HCT116 (cell line): ENCODE measurements at regions not wholly inside any gene's neighbourhood (a gene's known extent, or its start where the extent isn't known, plus 50 kb on each side); places are given as distances from the start of the nearest gene placed in this dataset.

Experiments
- CTCF ChIP-seq, 3 experiments: fragments of 200-600 bp in 1 of 3; sonication (generic) in 1 of 3; IDR thresholded peaks in 2 of 3; conservative IDR thresholded peaks in 1 of 3; 2 replicates each; pipeline ENCODE4 v1.5.1; 2012 to 2017; ENCODE audit warnings: low read depth in 2 of 3, low read length in 2 of 3, antibody characterized with exemption in 1 of 3, borderline replicate concordance in 1 of 3, control low read depth in 1 of 3, mild to moderate bottlenecking in 1 of 3, mixed read lengths in 1 of 3, mixed run types in 1 of 3, moderate library complexity in 1 of 3; ENCODE audit not compliant: insufficient read depth in 1 of 3
- JUND ChIP-seq: IDR thresholded peaks from 2 replicates; pipeline ENCODE4 v1.6.1; 2012
- MAX ChIP-seq: IDR thresholded peaks from 2 replicates; pipeline ENCODE4 v1.6.1; 2012
- POLR2A ChIP-seq: IDR thresholded peaks from 2 replicates; pipeline ENCODE4 v1.7.0; 2011; ENCODE audit warnings: borderline replicate concordance; ENCODE audit not compliant: insufficient read depth, insufficient read length; ENCODE audit errors: extremely low read depth
- RAD21 ChIP-seq: IDR thresholded peaks from 2 replicates; pipeline ENCODE4 v1.6.1; 2012; ENCODE audit warnings: low read depth, mild to moderate bottlenecking

- TF ChIP-seq JUND (no peak), POLR2A (no peak), RAD21 (no peak), MAX (no peak), CTCF (IDR thresholded peaks at IDR 0.05 in 2 of 3, conservative IDR thresholded peaks at IDR 0.05 in 1 of 3; ENCODE audit: borderline replicate concordance in 1 of 3, insufficient read depth in 1 of 3, low read depth in 2 of 3, low read length in 2 of 3) (no peak)
Observed at GRCh38 chr3:14282706-14283075, 104.1 kb downstream of the LSM3 start.
